GM12878 (cell line): ENCODE measurements at regions not wholly inside any gene's neighbourhood (a gene's known extent, or its start where the extent isn't known, plus 50 kb on each side); places are given as distances from the start of the nearest gene placed in this dataset.

ENCODE experiments used
- ATAC-seq: fragments of 200-7000 bp; cut with Tn5 transposase; 3 replicates; pipeline ENCODE4 v1.9.1; 2020; ENCODE audit warnings: mild to moderate bottlenecking, moderate library complexity
- BruUV-seq: library from RNA; stranded (reverse); fragments of 400-500 nt; replicated peaks from 2 replicates; lab custom pipeline; 2021; lab: Mats Ljungman, UMichigan
- CTCF ChIA-PET: fragments of 300-600 bp; sonication (Branson Sonifier 250); formaldehyde crosslinking; extraction: SDS; loops from one replicate; lab custom pipeline; 2021; ENCODE audit warnings: inconsistent platforms; lab: Yijun Ruan, JAX
- POLR2A ChIA-PET: fragments of 350-600 bp; formaldehyde crosslinking; extraction: SDS; loops from one replicate; lab custom pipeline; 2021; ENCODE audit warnings: inconsistent platforms; lab: Charles Lee
- RAD21 ChIA-PET: fragments of 300-600 bp; sonication (Branson Sonifier 250); formaldehyde crosslinking; loops from one replicate; lab custom pipeline; 2023; ENCODE audit warnings: antibody characterized with exemption; ENCODE audit not compliant: unreplicated experiment; lab: Charles Lee
- SMC1A ChIA-PET: fragments of 300-600 bp; sonication (Branson Sonifier 250); formaldehyde crosslinking; loops from one replicate; lab custom pipeline; 2023; ENCODE audit not compliant: unreplicated experiment, uncharacterized antibody; lab: Charles Lee
- DNase-seq: peaks from one replicate; pipeline ENCODE4 v3.0.0-alpha.2; 2011; ENCODE audit warnings: low read depth, low spot score
- FAIRE-seq: peaks from 3 replicates; lab custom pipeline; 2011; peaks lifted over from hg19 to GRCh38; lab: Jason Lieb, UNC
- H2AFZ ChIP-seq: 2 replicates; pipeline ENCODE4 v1.6.0; 2011; ENCODE audit warnings: low read depth, low read length, control low read depth; ENCODE audit not compliant: control insufficient read depth
- H3K27ac ChIP-seq: 2 replicates; pipeline ENCODE4 v1.5.1; 2011; ENCODE audit warnings: control low read depth; ENCODE audit not compliant: control insufficient read depth, insufficient read depth
- H3K27me3 ChIP-seq, 2 experiments: replicated peaks in 1 of 2; 2 replicates each; pipeline versions ENCODE4 v1.6.0 to v1.6.1; 2011; ENCODE audit warnings: low read length in 1 of 2; ENCODE audit not compliant: control insufficient read depth in 2 of 2, insufficient read depth in 2 of 2
- H3K36me3 ChIP-seq, 2 experiments: 2 replicates each; pipeline ENCODE4 v1.5.1; 2011; ENCODE audit warnings: low read length in 1 of 2; ENCODE audit not compliant: control insufficient read depth in 2 of 2, insufficient read depth in 2 of 2
- H3K4me1 ChIP-seq: 2 replicates; pipeline ENCODE4 v1.6.1; 2011; ENCODE audit warnings: mild to moderate bottlenecking, low read length, moderate library complexity, mixed read lengths; ENCODE audit not compliant: control insufficient read depth, insufficient read depth
- H3K4me2 ChIP-seq: 2 replicates; pipeline ENCODE4 v1.6.0; 2011; ENCODE audit warnings: control low read depth; ENCODE audit not compliant: control insufficient read depth, insufficient read depth
- H3K4me3 ChIP-seq: fragments of 200-600 bp; sonication (generic); 2 replicates; pipeline ENCODE4 v1.5.1; 2016
- H3K79me2 ChIP-seq: 2 replicates; pipeline ENCODE4 v1.6.0; 2011; ENCODE audit warnings: low read length; ENCODE audit not compliant: control insufficient read depth, insufficient read depth
- H3K9ac ChIP-seq: 2 replicates; pipeline ENCODE4 v1.8.0; 2011; ENCODE audit warnings: low read length, control low read depth, mixed read lengths; ENCODE audit not compliant: control insufficient read depth, insufficient read depth
- H3K9me3 ChIP-seq: replicated peaks from 3 replicates; pipeline ENCODE4 v1.5.1; 2011; ENCODE audit warnings: mild to moderate bottlenecking, low read length; ENCODE audit not compliant: control insufficient read depth, insufficient read depth
- H4K20me1 ChIP-seq: 2 replicates; pipeline ENCODE4 v1.6.0; 2011; ENCODE audit not compliant: control insufficient read depth, insufficient read depth
- CEBPB ChIP-seq, 2 experiments: fragments of 150-350 bp in 1 of 2; IDR thresholded peaks; 2 replicates each; pipeline ENCODE4 v1.6.1; 2012 to 2014; ENCODE audit warnings: low read depth in 2 of 2, low read length in 2 of 2, borderline replicate concordance in 1 of 2, inconsistent platforms in 1 of 2
- CHD1 ChIP-seq: IDR thresholded peaks from 2 replicates; pipeline ENCODE4 v1.6.1; 2012; ENCODE audit warnings: low read depth, low read length, improper control_type of control experiment
- HDAC2 ChIP-seq: fragments of 200-600 bp; sonication (generic); IDR thresholded peaks from 2 replicates; pipeline ENCODE4 v1.6.1; 2017
- MEF2B ChIP-seq: fragments of 450-650 bp; IDR thresholded peaks from 2 replicates; pipeline ENCODE4 v1.6.1; 2018; ENCODE audit warnings: mild to moderate bottlenecking, moderate library complexity; ENCODE audit not compliant: partially characterized antibody, poor library complexity, severe bottlenecking
- NR2F1 ChIP-seq: fragments of 450-650 bp; conservative IDR thresholded peaks from 2 replicates; pipeline ENCODE4 v1.6.1; 2017; ENCODE audit warnings: mild to moderate bottlenecking
- SIX5 ChIP-seq: IDR thresholded peaks from 2 replicates; pipeline ENCODE4 v1.6.1; 2011; ENCODE audit warnings: mild to moderate bottlenecking, low read depth, low read length, moderate library complexity; ENCODE audit not compliant: severe bottlenecking
- TAF1 ChIP-seq: IDR thresholded peaks from 2 replicates; pipeline ENCODE4 v1.6.1; 2011; ENCODE audit warnings: mild to moderate bottlenecking, low read depth, low read length, borderline replicate concordance
- YBX1 ChIP-seq: fragments of 450-650 bp; IDR thresholded peaks from 2 replicates; pipeline ENCODE4 v1.6.1; 2016; ENCODE audit warnings: antibody characterized with exemption
- YY1 ChIP-seq: IDR thresholded peaks from 2 replicates; pipeline ENCODE4 v1.6.1; 2011; ENCODE audit warnings: low read depth, mild to moderate bottlenecking, low read length
- ZNF384 ChIP-seq: IDR thresholded peaks from 2 replicates; pipeline ENCODE4 v1.6.1; 2012; ENCODE audit warnings: low read depth, mild to moderate bottlenecking, low read length, improper control_type of control experiment, borderline replicate concordance
- WGBS: methylation state at CpG from one replicate; pipeline ENCODE4 v1.1.6; 2016; ENCODE audit warnings: low lambda C conversion rate; ENCODE audit not compliant: insufficient replicate concordance, insufficient coverage; ENCODE audit errors: missing lambda C conversion rate; 5-methylcytosine and 5-hydroxymethylcytosine counted together
- in situ Hi-C: fragments of 300-500 bp; cut with MboI; formaldehyde crosslinking; loops from 9 replicates; pipeline ENCODE4 v1.14.3; 2018; ENCODE audit warnings: mixed read lengths
- intact Hi-C: fragments of 100-400 bp; cut with micrococcal nuclease; formaldehyde crosslinking; loops from one replicate; pipeline ENCODE4 v1.14.2; 2022; ENCODE audit not compliant: unreplicated experiment
- TF ChIP-seq, protein P1 (sequence below): fragments of 450-650 bp; IDR thresholded peaks from 2 replicates; pipeline ENCODE4 v1.6.1; 2018; ENCODE audit warnings: mild to moderate bottlenecking, low read depth, moderate library complexity; ENCODE audit not compliant: partially characterized antibody
- TF ChIP-seq, protein P2 (sequence below): fragments of 450-650 bp; IDR thresholded peaks from 2 replicates; pipeline ENCODE4 v1.6.1; 2017; ENCODE audit warnings: mild to moderate bottlenecking, moderate library complexity

DNA sequence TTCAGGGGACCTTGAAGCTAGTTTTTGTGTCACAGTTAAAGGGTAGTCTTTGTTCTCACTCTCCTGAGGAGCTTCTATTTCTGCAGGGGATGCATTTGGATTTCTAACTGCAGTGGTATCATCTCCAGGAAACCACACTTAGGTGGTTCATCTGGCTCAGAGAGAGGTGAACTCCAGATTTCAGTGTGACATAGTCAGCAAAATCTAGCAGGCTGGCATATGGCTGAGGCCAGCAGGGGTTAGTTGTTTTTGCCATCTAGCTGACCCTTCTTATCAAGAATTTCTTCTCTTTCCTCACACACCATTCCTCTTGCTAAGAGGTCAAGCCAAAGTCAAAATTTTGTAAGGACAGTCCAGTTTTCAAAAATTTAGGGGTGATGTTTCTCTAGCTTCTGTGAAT is 248.2 kb downstream of the REEP3 start (continued):
- no peak for TF ChIP-seq CEBPB (IDR thresholded peaks at IDR 0.05; ENCODE audit: borderline replicate concordance in 1 of 2, low read depth in 2 of 2, low read length in 2 of 2)

DNA sequence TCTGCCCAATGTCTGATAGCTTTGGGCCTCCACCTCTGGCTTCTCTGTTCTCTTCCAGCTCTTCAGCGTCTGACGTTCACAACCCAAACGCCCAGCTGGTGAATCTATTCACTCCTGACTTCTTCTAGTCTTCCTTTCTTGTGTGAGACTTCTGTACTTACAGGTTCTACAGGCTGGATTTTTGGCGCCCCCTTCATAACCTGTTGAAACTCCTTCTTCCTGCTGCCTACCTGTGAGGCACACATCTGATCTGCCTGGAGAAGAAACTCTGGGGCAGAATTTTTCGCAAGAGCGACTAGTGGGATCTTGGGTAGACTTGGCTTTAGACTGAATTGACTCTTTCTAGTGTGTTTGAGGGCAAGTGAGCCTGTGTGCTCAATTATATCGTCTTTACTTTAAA is 249.3 kb downstream of the REEP3 start:
- Histone ChIP-seq H4K20me1 (no peaks in the 10 kb centered on the region), H3K4me1 (no peaks in the 10 kb centered on the region), H3K9me3 (no peaks in the 10 kb centered on the region), H3K79me2 (no peaks in the 10 kb centered on the region), H3K36me3 (no peaks in the 10 kb centered on the region), H3K4me2 (no peak overlapping the region), H2AFZ (no peak overlapping the region), H3K27me3 (no peaks in the 10 kb centered on the region; a peak in 2 of 4 replicates), H3K9ac (no peak overlapping the region), H3K4me3 (no peak overlapping the region), H3K27ac (no peak overlapping the region)
- TF ChIP-seq SIX5 (no peak), YY1 (no peak), MEF2B (no peak), YBX1 (no peak), NR2F1 (no peak), HDAC2 (no peak), CHD1 (no peak), TAF1 (no peak), ZNF384 (no peak)
- TF ChIP-seq, protein P1, sequence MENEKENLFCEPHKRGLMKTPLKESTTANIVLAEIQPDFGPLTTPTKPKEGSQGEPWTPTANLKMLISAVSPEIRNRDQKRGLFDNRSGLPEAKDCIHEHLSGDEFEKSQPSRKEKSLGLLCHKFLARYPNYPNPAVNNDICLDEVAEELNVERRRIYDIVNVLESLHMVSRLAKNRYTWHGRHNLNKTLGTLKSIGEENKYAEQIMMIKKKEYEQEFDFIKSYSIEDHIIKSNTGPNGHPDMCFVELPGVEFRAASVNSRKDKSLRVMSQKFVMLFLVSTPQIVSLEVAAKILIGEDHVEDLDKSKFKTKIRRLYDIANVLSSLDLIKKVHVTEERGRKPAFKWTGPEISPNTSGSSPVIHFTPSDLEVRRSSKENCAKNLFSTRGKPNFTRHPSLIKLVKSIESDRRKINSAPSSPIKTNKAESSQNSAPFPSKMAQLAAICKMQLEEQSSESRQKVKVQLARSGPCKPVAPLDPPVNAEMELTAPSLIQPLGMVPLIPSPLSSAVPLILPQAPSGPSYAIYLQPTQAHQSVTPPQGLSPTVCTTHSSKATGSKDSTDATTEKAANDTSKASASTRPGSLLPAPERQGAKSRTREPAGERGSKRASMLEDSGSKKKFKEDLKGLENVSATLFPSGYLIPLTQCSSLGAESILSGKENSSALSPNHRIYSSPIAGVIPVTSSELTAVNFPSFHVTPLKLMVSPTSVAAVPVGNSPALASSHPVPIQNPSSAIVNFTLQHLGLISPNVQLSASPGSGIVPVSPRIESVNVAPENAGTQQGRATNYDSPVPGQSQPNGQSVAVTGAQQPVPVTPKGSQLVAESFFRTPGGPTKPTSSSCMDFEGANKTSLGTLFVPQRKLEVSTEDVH, result no peak
- TF ChIP-seq, protein P2, sequence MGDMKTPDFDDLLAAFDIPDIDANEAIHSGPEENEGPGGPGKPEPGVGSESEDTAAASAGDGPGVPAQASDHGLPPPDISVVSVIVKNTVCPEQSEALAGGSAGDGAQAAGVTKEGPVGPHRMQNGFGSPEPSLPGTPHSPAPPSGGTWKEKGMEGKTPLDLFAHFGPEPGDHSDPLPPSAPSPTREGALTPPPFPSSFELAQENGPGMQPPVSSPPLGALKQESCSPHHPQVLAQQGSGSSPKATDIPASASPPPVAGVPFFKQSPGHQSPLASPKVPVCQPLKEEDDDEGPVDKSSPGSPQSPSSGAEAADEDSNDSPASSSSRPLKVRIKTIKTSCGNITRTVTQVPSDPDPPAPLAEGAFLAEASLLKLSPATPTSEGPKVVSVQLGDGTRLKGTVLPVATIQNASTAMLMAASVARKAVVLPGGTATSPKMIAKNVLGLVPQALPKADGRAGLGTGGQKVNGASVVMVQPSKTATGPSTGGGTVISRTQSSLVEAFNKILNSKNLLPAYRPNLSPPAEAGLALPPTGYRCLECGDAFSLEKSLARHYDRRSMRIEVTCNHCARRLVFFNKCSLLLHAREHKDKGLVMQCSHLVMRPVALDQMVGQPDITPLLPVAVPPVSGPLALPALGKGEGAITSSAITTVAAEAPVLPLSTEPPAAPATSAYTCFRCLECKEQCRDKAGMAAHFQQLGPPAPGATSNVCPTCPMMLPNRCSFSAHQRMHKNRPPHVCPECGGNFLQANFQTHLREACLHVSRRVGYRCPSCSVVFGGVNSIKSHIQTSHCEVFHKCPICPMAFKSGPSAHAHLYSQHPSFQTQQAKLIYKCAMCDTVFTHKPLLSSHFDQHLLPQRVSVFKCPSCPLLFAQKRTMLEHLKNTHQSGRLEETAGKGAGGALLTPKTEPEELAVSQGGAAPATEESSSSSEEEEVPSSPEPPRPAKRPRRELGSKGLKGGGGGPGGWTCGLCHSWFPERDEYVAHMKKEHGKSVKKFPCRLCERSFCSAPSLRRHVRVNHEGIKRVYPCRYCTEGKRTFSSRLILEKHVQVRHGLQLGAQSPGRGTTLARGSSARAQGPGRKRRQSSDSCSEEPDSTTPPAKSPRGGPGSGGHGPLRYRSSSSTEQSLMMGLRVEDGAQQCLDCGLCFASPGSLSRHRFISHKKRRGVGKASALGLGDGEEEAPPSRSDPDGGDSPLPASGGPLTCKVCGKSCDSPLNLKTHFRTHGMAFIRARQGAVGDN, result no peak
- WGBS, result 46% methylated on average over 7 of the region's 7 CpGs
- RAD21 ChIA-PET, result no interaction called here
- SMC1A ChIA-PET, result no interaction called here
- ATAC-seq (no peak), DNase-seq (no peak), FAIRE-seq (no peak)
- POLR2A ChIA-PET, result no interaction called here
- in situ Hi-C loops (no loop called here), intact Hi-C loops (no loop called here)
- CTCF ChIA-PET, result interaction anchor here (3.4 kb wide), 1 partner anchor 603 kb away, joined by 22 read pairs; no protein-coding TSS in a partner anchor
- BruUV-seq, result no TSS peak
